Neuron (in vitro differentiated cells): ENCODE measurements at regions not wholly inside any gene's neighbourhood (a gene's known extent, or its start where the extent isn't known, plus 50 kb on each side); places are given as distances from the start of the nearest gene placed in this dataset.

Experiments used
- H2AFZ ChIP-seq: one replicate; pipeline ENCODE4 v1.6.1; 2013; ENCODE audit warnings: low read depth, mild to moderate bottlenecking, inconsistent platforms, low read length, moderate library complexity
- H3K27me3 ChIP-seq: one replicate; pipeline ENCODE4 v1.6.1; 2013; ENCODE audit warnings: low read length; ENCODE audit not compliant: insufficient read depth
- H3K36me3 ChIP-seq: one replicate; pipeline ENCODE4 v1.6.1; 2013; ENCODE audit warnings: low read length; ENCODE audit not compliant: insufficient read depth
- H3K4me1 ChIP-seq: one replicate; pipeline ENCODE4 v1.6.1; 2013; ENCODE audit warnings: low read length; ENCODE audit not compliant: insufficient read depth
- H3K4me3 ChIP-seq: 2 replicates; pipeline ENCODE4 v1.5.1; 2013; ENCODE audit warnings: mild to moderate bottlenecking, low read length, moderate library complexity
- H3K9me3 ChIP-seq: one replicate; pipeline ENCODE4 v1.6.1; 2013; ENCODE audit warnings: low read length

DNA sequence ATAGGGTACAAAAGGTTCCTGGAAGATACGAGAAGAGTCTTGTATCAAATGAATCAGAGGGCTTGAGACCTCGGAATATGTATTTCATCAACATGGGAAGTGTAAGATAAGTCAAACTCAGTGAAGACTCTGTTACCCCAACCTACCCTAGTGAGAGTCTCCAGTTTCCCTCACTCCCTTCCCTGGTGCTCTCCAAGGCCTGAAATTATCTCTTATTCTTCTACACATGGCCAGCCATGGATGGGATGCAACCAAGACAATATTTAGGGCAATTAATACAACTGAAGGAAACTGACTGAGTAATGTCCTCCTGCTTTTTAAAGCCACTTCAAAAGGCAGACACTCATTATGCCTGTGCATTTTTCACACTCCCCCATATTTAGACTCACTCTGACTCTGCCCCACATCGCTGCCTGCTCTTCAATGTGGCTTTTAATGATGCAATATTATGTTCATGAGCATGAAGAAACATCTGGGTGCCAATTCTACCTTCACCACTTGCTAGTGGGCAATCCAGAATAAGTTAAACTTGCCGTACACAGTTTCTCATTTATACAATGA, 137.1 kb upstream of the THBS1 start:
- Histone ChIP-seq H3K36me3 (no peaks in the 10 kb centered on the region), H2AFZ (no peak overlapping the region), H3K4me3 (no peak overlapping the region), H3K27me3 (no peaks in the 10 kb centered on the region), H3K4me1 (peaks cover 23% of the 10 kb centered on the region), H3K9me3 (no peaks in the 10 kb centered on the region)

DNA sequence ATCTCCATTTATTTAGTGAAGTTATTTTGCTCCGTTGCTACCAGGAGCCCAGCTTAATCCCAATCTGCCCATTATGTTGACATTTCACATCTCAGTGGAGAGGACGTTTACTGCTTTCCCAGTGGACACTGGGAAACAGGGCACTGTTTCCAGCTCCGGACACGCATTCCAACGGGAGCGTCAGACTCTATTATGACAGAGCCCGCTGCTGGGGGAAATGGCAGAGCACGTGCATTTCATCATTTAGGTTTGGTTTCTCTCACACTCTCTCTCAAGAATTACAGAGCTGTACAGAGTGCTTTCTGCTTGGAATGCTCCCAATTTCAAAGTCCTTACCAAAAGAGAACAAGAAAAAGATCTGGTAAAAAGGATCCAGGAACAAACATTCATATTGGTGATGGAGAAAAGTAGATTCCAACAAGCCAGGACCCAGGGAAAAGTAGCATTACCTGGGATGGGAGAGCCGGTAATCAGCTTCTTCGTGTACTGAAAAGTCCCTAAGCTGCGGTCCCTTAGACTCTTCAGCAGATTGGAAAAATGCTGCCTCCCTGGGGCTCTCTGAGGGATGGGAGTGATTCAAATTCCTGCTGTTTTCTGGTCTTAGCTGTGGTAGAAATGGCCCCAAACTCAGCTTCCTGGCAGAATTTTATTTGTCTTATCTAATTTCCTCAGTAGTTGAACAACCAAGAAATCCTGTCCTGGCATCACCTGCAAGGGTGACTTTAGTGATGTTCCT, 136.0 kb upstream of the THBS1 start:
- H3K9me3 ChIP-seq, result no peaks in the 10 kb centered on the region
- no peak overlapping the region for H3K4me3 ChIP-seq
- H3K4me1 ChIP-seq, result peaks cover 23% of the 10 kb centered on the region
- no peaks in the 10 kb centered on the region for H3K36me3 ChIP-seq
- H3K27me3 ChIP-seq, result no peaks in the 10 kb centered on the region
- no peak overlapping the region for H2AFZ ChIP-seq

DNA sequence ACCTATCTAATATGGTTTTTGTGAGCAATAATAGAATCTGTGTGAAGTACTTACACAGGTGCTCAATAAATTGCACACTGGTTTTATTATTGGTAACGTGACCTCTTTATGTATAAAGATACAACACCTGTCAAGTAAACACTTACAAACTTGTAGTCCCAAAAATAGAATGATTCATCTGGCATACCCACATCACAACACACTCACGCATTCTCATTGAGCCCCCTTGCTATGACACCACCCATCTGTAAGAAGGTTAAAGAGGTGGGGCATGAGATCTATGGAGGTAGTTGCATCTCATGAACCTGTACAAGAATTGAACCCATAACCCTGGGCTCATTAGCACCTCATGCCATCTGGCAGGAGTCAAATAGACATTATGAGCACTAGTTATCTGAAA, 134.9 kb upstream of the THBS1 start:
- H3K9me3 ChIP-seq, result no peaks in the 10 kb centered on the region
- H3K4me3 ChIP-seq, result no peak overlapping the region
- H3K4me1 ChIP-seq, result peaks cover 23% of the 10 kb centered on the region
- H3K36me3 ChIP-seq, result no peaks in the 10 kb centered on the region
- no peaks in the 10 kb centered on the region for H3K27me3 ChIP-seq
- no peak overlapping the region for H2AFZ ChIP-seq

DNA sequence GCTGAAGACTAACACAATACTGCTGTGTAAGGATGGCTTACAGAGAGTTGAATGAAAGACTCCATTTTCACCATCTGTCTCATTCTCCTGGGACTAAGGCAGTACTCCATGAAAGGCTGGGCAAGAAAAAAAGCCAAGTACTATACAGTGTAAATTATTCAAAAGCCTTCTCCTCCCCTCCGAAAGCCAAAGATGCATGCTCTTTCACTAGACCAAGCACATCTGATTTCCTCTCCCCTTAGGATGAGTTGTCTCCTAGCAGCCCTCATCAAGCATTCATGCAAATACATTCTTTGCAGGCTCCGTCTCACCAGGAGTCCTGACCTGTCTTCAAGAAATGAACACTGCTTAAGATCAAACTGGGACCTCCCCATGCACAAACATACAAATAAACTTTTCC, 133.5 kb upstream of the THBS1 start:
- H3K27me3 ChIP-seq, result no peaks in the 10 kb centered on the region
- H3K36me3 ChIP-seq, result no peaks in the 10 kb centered on the region
- no peak overlapping the region for H2AFZ ChIP-seq
- H3K4me3 ChIP-seq, result no peak overlapping the region
- H3K9me3 ChIP-seq, result no peaks in the 10 kb centered on the region
- H3K4me1 ChIP-seq, result peaks cover 23% of the 10 kb centered on the region

DNA sequence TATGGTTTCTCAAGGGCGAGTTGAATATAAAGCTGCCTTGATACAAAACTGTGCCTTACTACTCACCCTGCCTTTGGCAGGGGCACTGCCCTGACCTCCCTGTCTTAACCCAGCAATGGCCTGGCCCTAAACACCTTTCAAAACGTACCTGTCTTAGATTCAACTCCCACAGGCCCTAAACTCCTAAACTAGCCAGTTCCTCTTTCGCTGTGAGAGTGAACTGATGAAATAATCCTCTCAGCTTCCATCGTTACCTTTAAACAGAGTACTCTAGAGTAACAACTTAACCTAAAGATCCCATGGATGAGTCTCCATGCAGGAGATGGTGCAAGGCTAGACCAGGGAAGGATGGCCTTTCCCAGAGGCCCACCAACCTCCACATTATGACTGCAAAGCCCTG, 133.0 kb upstream of the THBS1 start:
- Histone ChIP-seq H3K36me3 (no peaks in the 10 kb centered on the region), H3K4me3 (no peak overlapping the region), H2AFZ (no peak overlapping the region), H3K4me1 (peaks cover 23% of the 10 kb centered on the region), H3K27me3 (no peaks in the 10 kb centered on the region), H3K9me3 (no peaks in the 10 kb centered on the region)

DNA sequence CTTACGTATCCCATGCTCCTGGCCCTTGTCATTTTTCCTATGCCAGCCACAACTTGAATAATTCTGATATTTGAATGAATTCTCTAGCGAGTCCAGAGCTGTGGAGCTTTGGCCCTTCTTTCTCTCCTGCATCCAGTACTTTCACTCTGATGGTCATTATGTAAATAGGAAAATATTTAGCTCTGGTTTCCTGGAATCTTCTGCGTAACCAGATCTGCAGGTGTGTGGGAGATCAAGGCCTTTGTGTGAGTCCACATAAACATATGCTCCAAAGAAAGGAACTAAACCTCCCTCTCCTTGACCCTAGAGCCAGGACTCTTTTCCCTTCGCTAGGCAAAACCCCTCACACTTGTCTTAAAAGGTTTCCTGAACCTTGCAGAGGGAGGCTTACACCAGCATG, 132.5 kb upstream of the THBS1 start:
- no peak overlapping the region for H3K4me3 ChIP-seq
- no peaks in the 10 kb centered on the region for H3K27me3 ChIP-seq
- H3K36me3 ChIP-seq, result no peaks in the 10 kb centered on the region
- no peaks in the 10 kb centered on the region for H3K9me3 ChIP-seq
- H2AFZ ChIP-seq, result no peak overlapping the region
- peaks cover 23% of the 10 kb centered on the region for H3K4me1 ChIP-seq

DNA sequence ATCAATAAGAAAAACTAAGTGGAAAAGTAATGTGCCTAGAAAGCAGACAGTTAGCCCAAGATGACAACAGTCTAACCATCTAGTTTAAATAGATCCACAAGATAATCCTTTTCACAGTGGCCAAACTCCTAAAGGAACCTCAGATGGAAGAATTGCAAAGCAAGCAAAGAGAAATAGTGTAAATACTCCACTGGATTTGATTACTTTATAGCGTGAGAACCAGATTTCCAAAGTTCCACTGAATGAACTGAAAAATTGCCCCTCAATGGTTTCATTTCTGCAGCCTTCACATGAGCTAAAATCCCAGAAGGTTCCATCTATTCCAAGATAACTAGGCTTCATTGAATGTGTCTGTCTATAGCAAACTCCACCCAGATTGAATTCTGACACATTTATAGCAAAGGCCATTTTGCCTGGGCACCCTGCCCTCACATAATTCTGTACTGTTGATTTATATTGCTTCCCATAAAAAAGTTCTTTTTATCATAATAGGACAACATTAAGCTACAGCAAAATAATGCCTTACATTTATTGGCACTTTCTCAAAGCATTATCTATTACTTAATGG, 129.7 kb upstream of the THBS1 start:
- Histone ChIP-seq H3K9me3 (no peaks in the 10 kb centered on the region), H3K36me3 (no peaks in the 10 kb centered on the region), H3K4me1 (peaks cover 23% of the 10 kb centered on the region), H3K4me3 (no peak overlapping the region), H3K27me3 (no peaks in the 10 kb centered on the region), H2AFZ (no peak overlapping the region)

DNA sequence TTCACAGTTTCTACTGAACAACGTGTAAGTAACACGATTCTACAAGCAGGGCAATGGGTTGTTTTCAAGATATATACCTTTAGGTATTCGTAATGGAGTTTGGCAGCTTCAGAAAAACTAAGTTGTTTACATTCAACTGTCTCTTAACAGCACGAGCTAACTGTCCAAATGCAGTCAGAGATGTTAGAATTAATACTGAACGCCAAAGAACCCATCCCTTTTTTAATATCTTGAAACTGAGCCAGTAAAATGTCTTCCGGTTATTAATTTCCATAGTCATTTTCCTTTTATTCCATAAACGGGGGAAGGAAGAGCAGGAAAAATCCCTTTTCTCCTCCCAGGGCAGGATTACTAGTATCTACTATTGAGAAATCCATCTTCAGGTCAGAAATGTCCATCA, 129.0 kb upstream of the THBS1 start:
- no peak overlapping the region for H3K4me3 ChIP-seq

DNA sequence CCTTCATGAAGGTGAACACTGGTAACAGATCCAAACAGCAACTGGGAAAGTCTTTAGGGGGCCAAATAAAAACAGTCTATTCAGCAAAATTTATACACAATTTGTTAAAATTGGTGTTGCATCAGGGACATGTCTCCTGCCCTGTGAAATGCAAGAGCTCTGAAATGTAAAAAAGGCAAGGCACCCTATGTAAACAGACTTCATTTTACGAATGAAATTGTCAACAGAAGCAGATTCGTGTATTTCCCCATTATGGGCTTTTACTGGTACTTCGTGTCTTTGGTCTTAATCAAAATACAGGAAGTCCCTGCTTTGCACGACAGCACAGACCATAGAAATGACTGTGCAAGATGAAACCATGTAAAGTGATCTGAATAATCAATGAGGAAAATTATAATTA, 127.3 kb upstream of the THBS1 start:
- Histone ChIP-seq H3K4me1 (peaks cover under 1% of the 10 kb centered on the region), H3K36me3 (no peaks in the 10 kb centered on the region), H3K4me3 (no peak overlapping the region), H3K27me3 (no peaks in the 10 kb centered on the region), H2AFZ (no peak overlapping the region), H3K9me3 (no peaks in the 10 kb centered on the region)

More for the DNA sequence above, 129.0 kb upstream of the THBS1 start:
- H2AFZ ChIP-seq, result no peak overlapping the region
- no peaks in the 10 kb centered on the region for H3K27me3 ChIP-seq
- no peaks in the 10 kb centered on the region for H3K36me3 ChIP-seq
- no peaks in the 10 kb centered on the region for H3K9me3 ChIP-seq
- H3K4me1 ChIP-seq, result peaks cover 18% of the 10 kb centered on the region

DNA sequence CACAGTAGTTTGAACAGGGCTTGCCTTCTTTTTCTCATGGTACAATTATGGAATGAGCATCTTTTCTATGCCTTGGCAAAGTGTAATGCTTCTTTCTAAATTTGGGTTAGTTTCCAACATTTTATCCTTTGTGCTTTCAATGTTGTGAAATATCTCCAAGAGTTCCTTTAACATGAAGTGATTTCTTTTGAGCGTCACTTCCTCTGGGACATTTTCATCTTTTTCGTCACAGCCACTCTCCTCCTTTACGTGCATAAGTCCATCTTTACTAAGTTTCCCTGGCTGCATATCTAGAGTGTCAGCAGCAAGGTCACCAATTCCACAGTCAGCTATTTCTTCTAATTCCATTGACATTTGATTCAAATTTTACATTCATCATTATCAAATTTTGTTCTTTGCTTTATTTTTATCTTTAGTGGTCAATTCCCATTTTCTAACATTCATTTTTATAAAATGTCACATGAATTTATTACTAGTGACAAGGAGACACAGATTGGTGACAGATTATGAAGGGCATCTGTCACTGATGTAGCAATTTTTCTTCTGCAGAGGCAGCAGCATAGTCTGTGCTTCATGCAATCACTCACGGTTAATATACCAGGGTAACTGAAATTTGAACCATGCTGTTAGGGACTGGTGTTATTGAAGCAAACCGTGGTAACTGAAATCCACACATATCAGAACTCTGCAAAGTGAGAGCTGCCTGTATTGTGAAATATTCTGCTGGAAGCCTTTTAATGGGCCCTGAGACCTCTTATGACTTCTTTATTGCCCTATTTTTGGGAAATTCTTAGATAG, 126.5 kb upstream of the THBS1 start:
- Histone ChIP-seq H3K4me3 (no peak overlapping the region), H3K9me3 (no peaks in the 10 kb centered on the region)

DNA sequence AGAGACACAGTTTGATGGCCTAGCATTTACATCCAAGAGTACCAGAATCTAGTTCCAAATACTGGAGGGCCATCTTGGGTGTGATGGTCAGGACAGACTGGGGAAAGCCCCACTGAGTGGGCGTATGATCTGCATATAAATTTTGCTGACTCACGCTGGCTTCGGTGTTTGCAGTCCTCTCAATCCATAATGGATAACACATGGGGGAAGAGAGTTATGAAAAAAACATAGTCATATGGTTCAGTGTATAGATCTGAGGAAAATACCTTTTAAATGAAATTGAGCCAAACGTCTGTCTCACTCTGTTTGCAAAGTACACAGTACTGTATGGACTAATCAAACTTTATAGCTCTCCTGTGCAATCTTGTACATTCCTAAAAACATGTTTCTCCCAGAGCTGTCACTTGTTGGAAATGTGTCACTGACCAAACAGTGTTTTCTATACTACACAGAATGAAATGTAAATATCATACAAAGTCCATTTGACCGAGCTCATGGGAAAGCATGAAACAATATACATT, 125.3 kb upstream of the THBS1 start:
- no peaks in the 10 kb centered on the region for H3K36me3 ChIP-seq
- no peak overlapping the region for H3K4me3 ChIP-seq
- H3K9me3 ChIP-seq, result no peaks in the 10 kb centered on the region
- H3K4me1 ChIP-seq, result no peaks in the 10 kb centered on the region
- no peak overlapping the region for H2AFZ ChIP-seq
- no peaks in the 10 kb centered on the region for H3K27me3 ChIP-seq

More for the DNA sequence above, 126.5 kb upstream of the THBS1 start:
- no peaks in the 10 kb centered on the region for H3K36me3 ChIP-seq
- H3K4me1 ChIP-seq, result no peaks in the 10 kb centered on the region
- H3K27me3 ChIP-seq, result no peaks in the 10 kb centered on the region
- H2AFZ ChIP-seq, result no peak overlapping the region

DNA sequence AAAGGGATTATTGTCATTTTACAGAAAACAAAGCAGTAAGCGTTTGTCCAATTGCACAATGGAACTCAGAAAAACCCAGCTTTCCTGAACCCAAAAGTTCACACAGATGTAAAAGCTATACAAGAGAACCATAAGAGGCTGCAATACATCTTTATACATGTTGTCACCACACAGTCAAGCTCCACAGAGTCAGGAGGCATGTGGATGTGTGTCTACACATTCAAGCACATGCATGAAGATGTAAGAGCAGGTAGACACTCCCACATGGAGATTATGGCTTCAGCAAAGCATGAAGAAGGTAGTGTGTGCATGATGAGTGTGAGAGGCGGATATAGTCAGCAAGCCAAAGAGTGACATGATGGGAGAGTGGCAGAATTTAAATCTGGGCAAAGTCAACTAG, 124.7 kb upstream of the THBS1 start:
- Histone ChIP-seq H3K27me3 (no peaks in the 10 kb centered on the region), H3K9me3 (no peaks in the 10 kb centered on the region), H2AFZ (no peak overlapping the region), H3K4me3 (no peak overlapping the region), H3K4me1 (no peaks in the 10 kb centered on the region), H3K36me3 (no peaks in the 10 kb centered on the region)
